GM18870 (cell line): ENCODE measurements at regions not wholly inside any gene's neighbourhood (a gene's known extent, or its start where the extent isn't known, plus 50 kb on each side); places are given as distances from the start of the nearest gene placed in this dataset.
A peak's percentile ranks its signal among the peaks of the same experiment; 100 is the strongest.

Experiments used
- ATAC-seq: cut with Tn5 transposase; IDR thresholded peaks from one replicate; pipeline ENCODE4 v1.9.1; 2021; ENCODE audit warnings: moderate library complexity; ENCODE audit not compliant: unreplicated experiment

- no peak for ATAC-seq
Measured at GRCh38 chr1:9419369-9420041, 119.8 kb upstream of the SLC25A33 start.

- no peak for ATAC-seq
Measured at GRCh38 chr1:9420835-9421532, 118.3 kb upstream of the SLC25A33 start.

GRCh38 chr1:9421533-9421873, 117.8 kb upstream of the SLC25A33 start:
- ATAC-seq = no peak

- no peak for ATAC-seq
Measured at GRCh38 chr1:9422321-9422720, 116.9 kb upstream of the SLC25A33 start.

GRCh38 chr1:9422911-9423505, 116.3 kb upstream of the SLC25A33 start:
- no peak for ATAC-seq

GRCh38 chr1:9424261-9424660, 115.0 kb upstream of the SLC25A33 start:
- ATAC-seq = no peak

- ATAC-seq = peak; percentile 21
Measured at GRCh38 chr1:9425859-9426258, 113.4 kb upstream of the SLC25A33 start.

- ATAC-seq = peak; percentile 32
Measured at GRCh38 chr1:9426291-9426711, 113.0 kb upstream of the SLC25A33 start.

- ATAC-seq = no peak
Measured at GRCh38 chr1:9427388-9427787, 111.9 kb upstream of the SLC25A33 start.

GRCh38 chr1:9428601-9429341, 110.5 kb upstream of the SLC25A33 start:
- ATAC-seq = peak; percentile 79

- ATAC-seq = no peak
Measured at GRCh38 chr1:9429342-9429711, 109.9 kb upstream of the SLC25A33 start.

- no peak for ATAC-seq
Measured at GRCh38 chr1:9434247-9435152, 104.8 kb upstream of the SLC25A33 start.

- ATAC-seq = no peak
Measured at GRCh38 chr1:9435153-9435636, 104.1 kb upstream of the SLC25A33 start.

- ATAC-seq = no peak
Measured at GRCh38 chr1:9435854-9436640, 103.2 kb upstream of the SLC25A33 start.

- no peak for ATAC-seq
Measured at GRCh38 chr1:9437961-9438430, 101.3 kb upstream of the SLC25A33 start.

- no peak for ATAC-seq
Measured at GRCh38 chr1:9438431-9439073, 100.7 kb upstream of the SLC25A33 start.

- no peak for ATAC-seq
Measured at GRCh38 chr1:9439074-9439761, 100.0 kb upstream of the SLC25A33 start.

- no peak for ATAC-seq
Measured at GRCh38 chr1:9440261-9440660, 99.0 kb upstream of the SLC25A33 start.
